ENCODE measurements at regions not wholly inside any gene's neighbourhood (a gene's known extent, or its start where the extent isn't known, plus 50 kb on each side); places are given as distances from the start of the nearest gene placed in this dataset.

DNA sequence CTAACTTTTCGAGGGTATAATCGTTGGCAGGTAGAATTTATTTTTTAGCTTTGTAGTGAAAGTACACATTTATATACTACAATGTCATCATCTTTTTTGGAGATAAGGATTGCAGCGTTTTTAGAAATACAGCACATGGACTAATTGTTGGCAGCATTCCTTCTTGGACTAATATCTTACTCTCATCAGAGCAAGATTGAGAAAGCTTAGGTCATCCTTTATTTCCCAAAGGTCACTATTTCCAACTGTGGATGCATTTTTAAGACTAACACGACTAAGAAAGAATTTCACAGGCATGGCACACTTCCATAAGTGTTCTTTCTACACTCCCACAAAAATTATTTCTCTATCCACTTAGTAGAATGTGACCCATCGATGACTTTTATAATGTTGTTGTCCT, 732.3 kb downstream of the NCAM2 start:
- no peak for FAIRE-seq

DNA sequence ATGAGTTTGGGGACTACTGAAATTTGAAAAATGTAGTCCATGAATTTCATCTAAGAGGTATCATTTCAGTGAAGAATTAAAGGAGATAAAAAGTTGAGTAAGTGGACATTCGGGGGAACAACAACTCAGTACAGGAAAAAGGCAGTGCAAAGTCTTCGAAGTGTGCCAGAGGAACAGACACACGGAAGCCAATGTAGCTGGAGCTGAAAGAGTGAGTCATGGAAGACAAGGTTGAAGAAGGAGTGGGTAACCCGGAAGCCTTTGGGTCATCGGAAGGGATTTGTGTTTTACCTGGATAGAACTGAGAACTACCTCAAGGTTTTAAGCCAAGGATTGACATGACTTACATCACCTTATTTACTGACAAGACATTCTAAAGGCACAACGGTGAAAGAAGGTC, 733.4 kb downstream of the NCAM2 start:
- FAIRE-seq: no peak

GRCh38 chr21:21734088-21734487, 735.9 kb downstream of the NCAM2 start:
- FAIRE-seq: no peak

GRCh38 chr21:21737186-21737585, 739.0 kb downstream of the NCAM2 start:
- FAIRE-seq: no peak

- FAIRE-seq: no peak
Measured at GRCh38 chr21:21740207-21740606, 742.0 kb downstream of the NCAM2 start.

- no peak for FAIRE-seq
Measured at GRCh38 chr21:21750124-21750825, 752.1 kb downstream of the NCAM2 start.

- no peak for FAIRE-seq
Measured at GRCh38 chr21:21751286-21751685, 753.1 kb downstream of the NCAM2 start.

GRCh38 chr21:21762855-21763254, 764.6 kb downstream of the NCAM2 start:
- no peak for FAIRE-seq

DNA sequence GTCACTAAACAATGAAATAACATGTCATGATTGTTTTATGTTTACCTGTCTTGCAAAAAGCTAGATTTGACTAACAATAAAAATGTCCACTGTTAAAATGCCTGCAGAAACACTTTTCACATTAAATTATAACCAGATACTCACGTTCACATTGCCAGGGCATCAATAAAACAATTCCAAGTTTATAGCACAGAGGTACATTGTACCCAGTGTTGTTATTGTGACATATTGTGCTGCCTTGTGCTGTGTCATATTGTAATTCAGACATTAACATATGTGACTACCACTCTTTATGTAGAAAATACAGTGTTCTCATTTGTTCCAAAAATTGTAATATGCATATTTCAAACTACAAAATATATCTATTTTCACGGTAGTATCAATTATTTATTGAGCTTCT, 766.1 kb downstream of the NCAM2 start:
- no peak for FAIRE-seq

GRCh38 chr21:21767276-21767675, 769.1 kb downstream of the NCAM2 start:
- no peak for FAIRE-seq

DNA sequence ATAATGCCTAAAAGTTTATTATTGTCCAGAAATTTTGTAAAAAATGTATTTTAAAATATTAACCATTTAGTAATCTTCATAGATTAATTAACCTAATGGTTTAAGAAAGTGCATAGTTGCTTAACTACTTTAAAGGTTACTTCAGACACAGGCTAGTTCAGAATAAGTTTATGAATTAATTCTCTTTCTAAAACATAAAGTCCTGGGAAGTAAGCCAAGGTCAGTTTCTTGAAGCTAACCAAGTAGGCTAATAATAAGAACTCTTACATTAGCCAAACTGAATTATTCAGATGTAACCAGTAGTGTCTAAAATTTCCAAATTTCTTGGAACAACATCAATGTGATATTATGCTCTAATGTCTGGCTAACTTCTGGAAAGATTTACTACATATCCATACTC, 790.4 kb downstream of the NCAM2 start:
- no peak for FAIRE-seq

DNA sequence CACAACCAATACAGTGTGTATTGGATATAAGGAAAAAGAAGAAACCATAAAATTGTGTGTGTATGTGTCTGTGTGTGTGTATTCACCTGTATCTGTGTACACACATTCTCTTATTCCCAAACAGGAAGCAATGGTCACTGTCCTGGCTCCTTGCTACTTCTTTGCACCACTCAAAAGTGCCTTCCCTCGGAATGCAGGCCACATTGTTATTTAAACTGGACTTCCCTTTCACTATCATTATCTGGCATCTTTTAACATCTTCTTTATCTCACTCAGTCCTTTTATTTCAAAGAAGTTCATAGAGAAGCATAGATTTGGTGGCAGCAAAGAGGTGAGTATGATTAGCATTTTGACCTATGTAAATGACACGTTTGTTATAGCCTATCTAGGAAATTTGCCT, 803.7 kb downstream of the NCAM2 start:
- no peak for FAIRE-seq

DNA sequence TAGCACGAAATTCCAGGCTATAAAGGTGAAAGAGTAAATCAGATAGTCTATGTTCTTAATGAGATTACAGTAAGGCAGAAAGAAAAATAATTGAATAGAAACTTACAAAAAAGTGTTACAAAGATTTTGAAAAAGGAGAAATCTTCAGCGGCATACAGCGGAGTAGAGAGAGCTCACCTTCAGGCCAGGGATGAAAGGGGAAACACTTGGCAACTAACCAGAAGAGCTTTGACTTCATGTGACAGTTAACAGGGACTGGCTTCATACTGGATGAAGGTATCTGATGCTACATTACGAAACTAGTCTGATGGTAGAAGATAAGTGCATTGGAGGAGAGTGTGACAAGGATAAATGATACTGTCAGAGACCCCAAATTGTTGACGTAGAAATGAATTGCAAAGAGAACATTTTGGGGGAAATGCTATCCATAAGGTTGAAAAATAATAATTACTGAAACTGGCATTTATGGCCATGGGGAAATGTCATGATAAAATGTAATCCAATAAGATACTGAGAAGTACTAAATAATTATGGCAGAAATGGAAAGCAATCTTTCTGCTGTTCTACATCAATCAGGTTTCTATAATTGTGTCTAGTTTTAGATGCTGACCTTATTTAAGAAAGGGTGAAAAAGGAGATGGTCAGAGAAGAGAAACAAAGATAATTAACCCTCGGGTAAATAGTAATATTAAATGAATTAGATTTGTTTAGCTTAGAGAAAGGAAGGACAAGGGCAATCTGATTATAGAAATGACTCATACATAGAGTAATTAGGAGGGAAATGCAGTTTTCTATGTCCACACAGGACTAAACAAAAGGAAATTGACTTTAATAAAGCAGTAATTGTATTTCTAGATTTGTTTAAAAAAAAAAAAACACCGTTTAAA, 808.7 kb downstream of the NCAM2 start:
- no peak for FAIRE-seq

DNA sequence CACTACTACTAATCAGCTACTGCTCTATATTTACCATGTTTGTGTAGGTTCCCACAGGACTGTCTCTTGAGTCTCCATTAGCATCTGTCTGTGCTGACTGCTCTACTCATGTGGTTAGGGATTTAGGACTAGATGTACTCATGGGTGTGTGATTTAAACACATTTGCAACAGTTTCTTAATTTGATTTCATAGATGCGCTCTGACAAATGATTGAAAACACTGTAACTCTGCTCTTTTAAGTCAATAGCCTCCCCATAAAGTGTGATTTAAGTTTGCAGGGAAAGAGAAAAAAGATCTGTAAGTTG, 809.3 kb downstream of the NCAM2 start:
- FAIRE-seq: no peak

GRCh38 chr21:21813289-21813688, 815.1 kb downstream of the NCAM2 start:
- FAIRE-seq: no peak

- FAIRE-seq: no peak
Measured at GRCh38 chr21:21813934-21814333, 815.7 kb downstream of the NCAM2 start.

GRCh38 chr21:21816778-21817177, 818.6 kb downstream of the NCAM2 start:
- FAIRE-seq: no peak

DNA sequence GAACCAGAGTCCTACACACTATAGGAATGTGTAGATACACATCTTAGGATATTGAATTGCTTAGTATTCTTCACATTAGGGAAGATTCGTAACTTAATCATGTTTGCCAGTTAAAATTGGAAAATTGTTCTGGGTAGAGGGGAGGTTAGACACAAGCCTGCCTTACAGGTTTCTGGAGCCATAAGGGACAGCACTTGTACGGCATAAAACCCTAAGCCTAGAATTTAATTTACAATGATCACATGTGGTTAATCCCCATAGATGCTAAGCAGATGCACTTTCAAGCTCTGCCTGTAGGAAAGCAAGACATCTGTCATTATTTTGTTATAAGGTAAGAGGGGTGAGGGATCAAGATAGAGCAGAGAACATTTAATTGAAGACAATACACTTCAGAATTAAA, 820.7 kb downstream of the NCAM2 start:
- no peak for FAIRE-seq

- FAIRE-seq: no peak
Measured at GRCh38 chr21:21828130-21828529, 829.9 kb downstream of the NCAM2 start.

DNA sequence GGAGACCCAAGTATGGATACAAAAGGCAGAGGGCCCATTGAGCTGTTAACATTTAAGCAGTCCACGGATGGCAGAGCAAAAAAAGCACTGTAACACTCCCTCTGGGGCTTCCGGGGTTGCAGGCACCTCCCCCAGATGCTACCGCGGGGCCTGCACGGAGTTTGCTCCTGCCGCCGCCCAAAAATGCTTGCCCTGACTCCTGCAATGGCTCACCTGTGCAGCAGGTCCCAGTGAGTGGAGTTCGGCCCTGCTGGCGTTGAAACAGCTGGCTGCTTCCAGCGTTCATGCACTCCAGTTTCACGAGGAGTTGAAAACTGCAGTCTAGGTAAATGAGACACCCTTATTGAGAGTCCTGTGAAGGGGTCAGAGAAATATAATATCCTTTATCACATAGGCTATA, 832.8 kb downstream of the NCAM2 start:
- no peak for FAIRE-seq

- FAIRE-seq: no peak
Measured at GRCh38 chr21:21845901-21846300, 847.7 kb downstream of the NCAM2 start.

DNA sequence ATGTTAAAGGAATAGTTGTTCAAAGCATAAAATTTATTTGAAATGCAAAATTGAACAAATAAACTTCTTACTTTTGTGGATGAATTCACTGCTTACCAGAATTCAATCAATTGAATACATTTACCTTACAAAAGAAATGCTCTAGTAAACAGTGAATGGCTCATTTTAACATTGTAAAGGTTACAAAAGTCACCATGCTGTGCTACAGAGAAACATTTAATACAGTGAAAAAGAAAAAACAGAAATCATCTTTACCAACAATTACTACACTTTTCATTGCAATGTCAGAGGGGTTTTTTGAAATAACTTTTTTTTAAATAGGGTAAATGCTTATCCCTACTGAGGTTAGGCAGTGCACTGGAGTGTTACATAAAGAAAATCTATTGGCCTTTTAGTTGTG, 853.0 kb downstream of the NCAM2 start:
- no peak for FAIRE-seq

- FAIRE-seq: no peak
Measured at GRCh38 chr21:21851657-21852056, 853.4 kb downstream of the NCAM2 start.

DNA sequence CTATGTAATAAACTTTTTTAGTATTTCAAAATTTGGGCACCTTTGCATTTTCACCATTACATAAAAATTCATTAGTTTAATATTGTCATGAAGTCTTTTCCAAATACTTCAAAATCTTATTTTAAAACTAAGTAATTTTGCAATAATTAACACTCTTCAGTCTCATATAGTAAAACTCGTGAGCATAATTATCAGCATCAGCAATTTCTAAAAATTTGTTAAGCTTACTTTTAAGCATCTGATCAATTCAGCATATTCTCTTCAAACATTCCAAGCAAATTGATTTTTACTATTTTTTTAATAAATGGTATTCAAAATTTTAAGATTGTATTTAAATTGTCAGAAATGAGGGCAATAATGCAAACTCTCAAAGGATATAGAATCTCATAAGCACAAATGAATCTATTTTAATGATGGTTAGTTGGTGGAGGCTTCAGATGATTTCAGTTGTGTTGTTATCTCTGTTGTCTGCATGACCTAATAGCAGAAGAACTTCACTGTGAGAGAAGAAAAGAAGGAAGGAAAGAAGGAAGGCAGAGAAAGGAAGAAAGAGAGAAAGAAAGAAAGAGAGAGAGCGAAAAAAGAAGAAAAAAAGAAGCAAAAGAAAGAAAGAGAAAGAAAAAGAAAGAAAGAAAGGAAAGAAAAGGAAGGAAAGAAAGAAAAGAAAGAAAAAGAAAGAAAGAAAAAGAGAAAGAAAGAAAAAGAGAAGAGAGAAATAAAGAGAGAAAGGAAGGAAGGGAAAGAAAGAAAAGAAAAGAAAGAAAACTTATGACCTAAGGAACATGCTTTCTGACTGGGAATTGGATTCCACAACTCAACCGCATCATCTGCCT, 860.5 kb downstream of the NCAM2 start:
- FAIRE-seq: no peak
